Gastroesophageal sphincter (tissue), 2 donors: ENCODE measurements at regions not wholly inside any gene's neighbourhood (a gene's known extent, or its start where the extent isn't known, plus 50 kb on each side); places are given as distances from the start of the nearest gene placed in this dataset.

ENCODE experiments used
- POLR2A ChIP-seq, 2 donors: fragments of 450-650 bp; IDR thresholded peaks; one replicate each; pipeline ENCODE4 v1.6.1; 2017; ENCODE audit warnings: antibody characterized with exemption in 2 of 2, mild to moderate bottlenecking in 2 of 2, moderate library complexity in 1 of 2
- POLR2AphosphoS5 ChIP-seq: sonication (generic); formaldehyde crosslinking; IDR thresholded peaks from one replicate; pipeline ENCODE4 v1.6.1; 2017; ENCODE audit warnings: antibody characterized with exemption

DNA sequence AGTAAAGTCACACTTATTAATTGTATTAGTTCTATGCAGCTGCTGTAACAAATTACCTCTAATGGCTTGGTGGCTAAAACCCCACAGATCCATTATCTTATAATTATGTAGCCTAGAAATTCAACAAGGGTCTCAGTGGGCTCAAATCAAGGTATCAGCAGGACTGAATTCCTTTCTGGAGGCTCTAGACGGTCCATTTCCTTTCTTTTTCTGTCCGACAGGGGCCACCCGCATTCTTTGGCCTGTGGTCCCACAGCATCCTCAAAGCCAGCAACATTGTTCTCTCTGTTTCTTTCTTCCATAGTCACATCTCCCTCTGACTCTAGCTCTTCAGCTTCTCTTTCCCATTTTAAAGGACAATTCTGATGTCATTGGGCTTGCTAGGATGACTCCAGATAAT is 276.3 kb upstream of the ZNF717 start:
- TF ChIP-seq POLR2AphosphoS5 (no peak), POLR2A (IDR thresholded peaks at IDR 0.05) (no peak)
